ENCODE measurements at regions not wholly inside any gene's neighbourhood (a gene's known extent, or its start where the extent isn't known, plus 50 kb on each side); places are given as distances from the start of the nearest gene placed in this dataset.

- TF ChIP-seq, protein P1, sequence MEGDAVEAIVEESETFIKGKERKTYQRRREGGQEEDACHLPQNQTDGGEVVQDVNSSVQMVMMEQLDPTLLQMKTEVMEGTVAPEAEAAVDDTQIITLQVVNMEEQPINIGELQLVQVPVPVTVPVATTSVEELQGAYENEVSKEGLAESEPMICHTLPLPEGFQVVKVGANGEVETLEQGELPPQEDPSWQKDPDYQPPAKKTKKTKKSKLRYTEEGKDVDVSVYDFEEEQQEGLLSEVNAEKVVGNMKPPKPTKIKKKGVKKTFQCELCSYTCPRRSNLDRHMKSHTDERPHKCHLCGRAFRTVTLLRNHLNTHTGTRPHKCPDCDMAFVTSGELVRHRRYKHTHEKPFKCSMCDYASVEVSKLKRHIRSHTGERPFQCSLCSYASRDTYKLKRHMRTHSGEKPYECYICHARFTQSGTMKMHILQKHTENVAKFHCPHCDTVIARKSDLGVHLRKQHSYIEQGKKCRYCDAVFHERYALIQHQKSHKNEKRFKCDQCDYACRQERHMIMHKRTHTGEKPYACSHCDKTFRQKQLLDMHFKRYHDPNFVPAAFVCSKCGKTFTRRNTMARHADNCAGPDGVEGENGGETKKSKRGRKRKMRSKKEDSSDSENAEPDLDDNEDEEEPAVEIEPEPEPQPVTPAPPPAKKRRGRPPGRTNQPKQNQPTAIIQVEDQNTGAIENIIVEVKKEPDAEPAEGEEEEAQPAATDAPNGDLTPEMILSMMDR (IDR thresholded peaks at IDR 0.05): no peak
- TF ChIP-seq POLR2A (IDR thresholded peaks at IDR 0.05): no peak
Observed at GRCh38 chr2:198587240-198587639, 782.8 kb downstream of the PLCL1 start.
